ENCODE measurements at regions not wholly inside any gene's neighbourhood (a gene's known extent, or its start where the extent isn't known, plus 50 kb on each side); places are given as distances from the start of the nearest gene placed in this dataset.
"Not testable (repeated sequence)": the region's sequence is repeated elsewhere in the genome, so short reads cannot be mapped to it uniquely, and the experiment has no call there.

DNA sequence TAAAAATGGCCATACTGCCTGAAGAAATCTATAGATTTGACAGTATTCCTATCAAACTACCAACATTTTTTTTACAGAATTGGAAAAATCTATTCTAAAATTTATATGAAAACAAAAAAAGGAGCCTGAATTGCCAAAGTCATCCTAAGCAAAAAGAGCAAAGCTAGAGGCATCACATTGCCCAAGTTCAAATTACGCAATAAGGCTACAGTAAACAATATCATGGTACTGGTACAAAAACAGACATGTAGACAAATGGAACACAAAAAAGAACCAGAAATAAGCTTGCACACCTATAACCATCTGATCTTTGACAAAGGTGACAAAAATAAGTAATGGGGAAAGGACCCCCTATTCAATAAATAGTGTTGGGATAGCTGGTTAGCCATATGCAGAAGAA, 50.2 kb upstream of the THSD7B start:
- DNase-seq (ENCODE audit: low read depth), result no peak

DNA sequence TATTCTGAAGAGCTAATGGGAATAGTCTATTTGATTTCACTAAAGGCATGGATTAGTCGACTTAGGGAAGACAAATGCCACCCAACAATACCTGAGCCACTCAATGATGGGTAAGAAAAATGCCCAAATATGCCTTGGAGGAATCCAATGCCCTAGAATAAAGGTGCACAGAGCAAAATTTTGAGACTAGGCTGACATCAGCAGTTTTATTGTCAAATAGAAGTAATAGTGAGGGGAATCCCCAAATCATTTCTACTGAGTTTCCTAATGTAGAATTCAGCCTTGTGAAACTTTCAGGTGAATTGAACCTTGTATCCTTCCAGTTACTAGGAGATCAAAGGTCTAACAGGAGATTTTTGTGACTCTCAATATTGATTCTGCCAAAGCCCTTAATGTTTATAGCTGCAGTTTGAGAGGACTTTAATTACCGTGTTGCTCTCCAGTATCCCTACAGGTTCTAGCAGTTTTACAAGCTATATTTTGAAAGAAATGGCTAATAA, 50.8 kb upstream of the THSD7B start:
- DNase-seq (ENCODE audit: low read depth), result no peak

- DNase-seq (ENCODE audit: low read depth), result no peak
These were observed 51.6 kb upstream of the THSD7B start for GRCh38 chr2:136713739-136714138.

DNA sequence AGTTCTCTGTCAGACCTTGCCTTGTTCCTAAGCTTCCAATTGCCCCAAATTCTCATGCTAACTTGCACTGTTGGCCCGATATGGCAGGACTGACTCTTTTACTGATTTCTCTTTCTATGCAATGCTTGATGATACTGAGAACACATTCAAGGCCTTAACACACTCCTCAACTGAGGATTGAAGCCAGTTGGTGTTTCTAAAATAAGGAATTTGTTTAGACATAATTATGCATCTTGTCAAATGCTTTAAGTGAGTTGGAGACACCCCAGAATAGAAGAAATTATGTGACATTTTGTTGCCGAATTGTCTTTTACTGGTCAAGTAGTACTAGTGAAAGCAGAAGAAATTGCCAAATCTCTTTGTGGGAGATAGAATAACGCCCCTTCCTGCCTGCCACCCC, 60.0 kb upstream of the THSD7B start:
- no peak for DNase-seq (ENCODE audit: low read depth)

GRCh38 chr2:136703214-136703613, 62.1 kb upstream of the THSD7B start:
- DNase-seq (ENCODE audit: low read depth), result no peak

DNA sequence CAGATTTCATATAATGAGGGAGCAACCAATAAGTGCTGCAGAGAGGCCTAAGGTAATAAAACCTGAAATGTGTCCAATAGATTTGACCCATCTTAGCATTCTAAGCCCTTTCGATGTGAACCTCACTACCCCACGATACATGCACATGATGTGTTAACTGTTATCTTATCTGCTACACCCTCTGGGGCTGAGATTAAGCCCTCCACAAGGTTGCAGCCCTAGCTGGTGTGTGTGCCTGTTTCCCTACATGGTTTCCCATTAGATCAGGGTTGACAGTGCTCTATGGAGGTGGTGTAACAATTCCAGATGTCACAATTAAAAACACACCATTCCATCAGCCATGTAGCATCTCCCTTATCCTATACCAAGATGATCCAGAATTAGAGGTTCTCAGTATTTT, 68.9 kb upstream of the THSD7B start:
- no peak for DNase-seq (ENCODE audit: low read depth)

GRCh38 chr2:136693966-136694365, 71.4 kb upstream of the THSD7B start:
- DNase-seq (ENCODE audit: low read depth), result no peak

DNA sequence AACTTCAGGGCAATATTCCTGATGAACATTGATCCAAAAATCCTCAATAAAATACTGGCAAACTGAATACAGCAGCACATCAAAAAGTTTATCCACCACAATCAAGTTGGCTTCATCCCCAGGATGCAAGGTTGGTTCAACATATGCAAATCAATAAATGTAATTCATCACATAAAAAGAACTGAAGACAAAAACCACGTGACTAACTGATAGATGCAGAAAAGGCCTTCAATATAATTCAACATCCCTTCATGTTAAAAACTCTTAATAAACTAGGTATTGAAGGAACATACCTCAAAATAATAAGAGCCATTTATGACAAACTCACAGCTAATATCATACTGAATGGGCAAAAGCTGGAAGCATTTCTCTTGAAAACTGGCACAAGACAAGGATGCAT, 85.3 kb upstream of the THSD7B start:
- DNase-seq (ENCODE audit: low read depth), result not testable (repeated sequence)

DNA sequence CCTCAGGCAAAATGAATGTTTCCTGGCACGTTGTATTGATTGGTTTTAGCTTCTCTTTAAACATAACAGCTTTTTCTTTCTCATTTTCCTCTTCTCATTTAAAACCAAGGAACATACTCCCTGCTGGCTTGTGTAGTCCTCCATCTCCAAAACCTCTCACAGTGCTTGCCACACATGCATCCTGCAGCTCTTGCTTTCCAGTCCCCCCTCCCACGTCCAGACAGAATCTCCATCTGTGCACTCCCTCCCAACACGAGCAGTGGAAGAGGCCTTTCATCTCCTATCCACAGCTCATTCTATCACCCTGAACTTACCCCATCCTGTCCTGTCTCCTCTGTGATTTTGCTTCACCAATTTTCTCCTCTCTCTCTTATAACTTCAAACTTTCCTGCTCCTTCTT, 99.6 kb upstream of the THSD7B start:
- no peak for DNase-seq (ENCODE audit: low read depth)

- DNase-seq (ENCODE audit: low read depth), result no peak
These were observed 100.5 kb upstream of the THSD7B start for GRCh38 chr2:136664713-136665405.

DNA sequence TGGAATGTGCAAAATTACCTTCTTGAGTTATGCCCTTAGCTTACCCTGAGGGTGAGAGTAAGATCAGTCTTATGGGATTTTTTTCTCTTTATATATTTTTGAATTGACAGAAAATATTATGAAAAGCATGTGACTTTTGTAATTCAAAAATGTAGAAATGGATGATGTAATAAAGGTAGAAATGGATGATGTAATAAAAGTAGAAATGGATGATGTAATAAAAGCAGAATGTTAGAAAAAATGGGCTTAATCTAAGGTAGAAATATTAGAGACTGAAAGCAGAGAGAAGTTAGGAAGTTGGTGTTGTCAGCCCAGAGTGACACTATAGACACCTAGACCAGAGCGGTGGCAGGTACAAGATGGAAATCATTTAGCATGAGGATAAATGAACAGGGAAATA, 107.1 kb upstream of the THSD7B start:
- no peak for DNase-seq (ENCODE audit: low read depth)

GRCh38 chr2:136653861-136654260, 111.5 kb upstream of the THSD7B start:
- no peak for DNase-seq (ENCODE audit: low read depth)

DNA sequence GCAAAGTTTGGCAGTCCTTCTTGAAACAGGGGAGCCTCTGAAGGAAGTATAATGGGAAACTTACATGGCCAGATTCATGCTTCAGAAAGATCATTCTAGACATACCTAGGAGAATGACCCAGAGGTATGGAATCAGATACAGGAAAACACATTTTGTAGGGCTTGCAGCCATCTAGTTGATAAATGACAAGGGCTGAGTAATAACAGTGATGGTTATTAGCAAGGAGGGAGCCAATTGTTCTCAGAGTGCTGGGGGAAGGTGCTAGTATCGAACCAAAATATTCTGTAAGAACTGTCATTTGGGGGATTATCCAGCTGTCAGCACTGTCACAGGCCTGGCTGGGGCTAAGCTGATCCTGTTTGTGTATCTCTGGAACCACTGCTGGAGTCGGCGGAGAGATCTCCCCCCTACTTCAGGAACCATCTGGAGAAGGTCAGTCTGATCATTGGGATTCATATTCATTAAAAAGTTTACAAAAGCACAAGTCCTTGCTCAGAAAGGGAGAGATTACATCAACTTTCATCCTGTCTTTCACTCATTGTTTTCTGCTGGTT, 113.8 kb upstream of the THSD7B start:
- DNase-seq (ENCODE audit: low read depth), result no peak

DNA sequence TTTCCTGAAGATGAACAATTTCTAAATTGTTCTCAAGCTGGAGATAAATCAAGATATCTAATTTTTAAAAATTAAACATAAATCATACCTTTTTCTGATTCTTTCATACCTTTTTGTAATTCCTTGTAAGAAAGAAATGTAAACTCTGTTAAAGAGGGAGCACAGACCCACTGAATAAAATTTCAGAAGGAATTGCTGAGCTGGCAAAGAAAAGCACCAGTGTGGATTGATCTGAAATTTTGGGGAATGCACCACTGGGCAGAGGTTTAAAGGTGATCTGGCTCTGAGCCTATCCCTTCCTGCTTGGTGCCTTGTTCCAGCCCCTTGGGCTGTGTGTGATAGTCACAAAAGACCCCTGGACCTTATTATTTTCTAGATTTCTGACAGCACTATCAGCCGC, 118.3 kb upstream of the THSD7B start:
- no peak for DNase-seq (ENCODE audit: low read depth)

DNA sequence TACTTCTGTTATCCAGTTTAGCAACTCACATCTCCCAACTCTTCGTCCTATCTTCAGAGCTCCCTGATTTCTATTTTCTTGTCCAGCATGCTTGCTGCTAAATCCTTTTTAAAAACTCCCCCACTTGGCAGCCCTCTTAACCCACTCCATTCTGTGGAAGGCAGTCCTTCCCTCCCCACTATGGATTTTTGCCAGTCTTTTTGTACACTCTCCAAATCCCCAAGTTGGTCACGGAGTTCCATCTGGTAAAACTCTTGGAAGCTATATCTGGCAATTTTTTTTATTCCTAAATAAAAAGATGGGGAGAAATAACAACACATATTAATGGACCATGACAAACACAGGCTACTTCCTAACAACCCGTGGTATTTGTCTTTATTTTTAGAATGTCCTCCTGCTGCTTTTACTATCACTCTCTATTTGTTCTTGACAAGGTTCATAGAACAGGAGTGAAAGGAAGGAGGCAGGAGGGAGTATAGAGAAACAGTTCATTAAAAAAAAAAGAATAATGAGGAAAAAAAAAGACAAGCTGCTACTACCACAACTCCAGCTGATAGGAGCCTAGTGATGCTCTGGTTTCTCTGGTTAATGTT, 120.0 kb upstream of the THSD7B start:
- DNase-seq (ENCODE audit: low read depth), result no peak

DNA sequence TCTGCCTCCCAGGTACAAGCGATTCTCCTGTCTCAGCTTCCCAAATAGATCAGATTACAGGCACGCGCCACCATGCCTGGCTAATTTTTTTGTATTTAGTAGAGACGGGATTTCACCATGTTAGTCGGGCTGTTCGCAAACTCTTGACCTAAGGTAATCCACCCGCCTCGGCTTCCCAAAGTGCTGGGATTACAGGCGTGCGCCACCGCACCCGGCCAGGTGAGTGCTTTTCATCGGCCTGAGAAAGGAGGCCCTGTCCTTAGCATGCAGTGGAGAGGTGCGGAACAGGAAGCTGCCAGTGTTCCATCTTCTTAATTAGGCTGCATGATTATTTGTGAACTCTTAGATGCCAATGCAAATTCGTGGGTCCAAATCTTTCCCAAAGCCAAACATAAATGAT, 125.7 kb upstream of the THSD7B start:
- no peak for DNase-seq (ENCODE audit: low read depth)

GRCh38 chr2:136638193-136638592, 127.2 kb upstream of the THSD7B start:
- DNase-seq (ENCODE audit: low read depth), result no peak

DNA sequence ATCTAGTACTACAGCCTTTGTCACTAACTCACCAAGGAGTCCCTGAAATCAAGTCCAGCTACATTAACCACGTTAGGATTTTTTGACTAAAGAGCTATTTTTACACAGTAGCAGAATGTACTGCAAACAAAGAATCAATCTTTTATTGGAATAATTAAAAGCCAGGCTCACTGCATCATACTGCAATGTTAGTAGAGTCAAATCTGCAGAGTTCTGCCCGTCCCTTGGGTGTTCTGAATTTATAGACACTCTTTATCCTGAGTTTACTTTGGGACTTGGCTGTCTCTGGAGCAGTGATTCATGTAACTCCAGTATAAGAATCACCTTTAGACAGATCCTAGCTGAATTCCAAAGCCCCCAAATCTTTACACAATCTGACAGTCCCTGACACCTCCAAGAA, 127.9 kb upstream of the THSD7B start:
- no peak for DNase-seq (ENCODE audit: low read depth)

DNA sequence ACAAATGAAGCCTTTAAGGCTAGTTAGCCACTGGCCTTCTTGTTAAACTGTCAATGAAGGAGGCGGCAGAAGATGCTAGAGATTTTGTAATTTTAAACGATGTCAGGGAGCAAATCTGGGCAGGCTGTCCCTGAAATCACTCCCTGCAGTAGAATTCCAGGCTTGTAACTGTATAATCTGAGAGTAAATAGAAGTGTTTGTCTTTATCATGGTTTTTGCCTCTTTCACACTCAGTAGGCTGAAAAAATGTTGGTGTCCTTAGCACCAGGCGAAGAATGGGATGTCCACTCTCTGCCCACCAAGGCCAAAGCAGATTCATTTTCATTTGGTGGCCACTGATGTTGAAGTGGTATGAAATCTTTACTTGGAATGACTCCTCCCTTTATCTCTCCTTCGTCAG, 136.9 kb upstream of the THSD7B start:
- DNase-seq (ENCODE audit: low read depth), result no peak

DNA sequence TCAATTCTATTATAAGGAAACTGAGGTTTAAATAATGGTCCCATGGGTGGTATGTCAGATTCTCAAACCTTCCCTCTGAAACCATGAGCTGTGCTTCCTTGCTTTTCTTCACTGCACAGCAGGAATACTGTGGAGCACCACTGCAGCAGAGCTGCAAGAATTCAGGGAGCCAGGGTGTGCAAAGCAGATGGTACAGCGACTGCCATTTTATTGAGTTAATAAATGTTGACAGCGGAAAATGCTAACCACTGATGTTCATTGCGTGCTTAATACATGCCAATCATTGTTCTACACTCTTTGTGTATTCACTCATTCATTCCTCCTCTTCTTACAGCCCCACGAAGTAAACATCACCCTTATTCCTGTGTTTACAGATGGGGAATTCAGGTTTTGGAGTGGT, 152.2 kb upstream of the THSD7B start:
- DNase-seq (ENCODE audit: low read depth), result no peak

DNA sequence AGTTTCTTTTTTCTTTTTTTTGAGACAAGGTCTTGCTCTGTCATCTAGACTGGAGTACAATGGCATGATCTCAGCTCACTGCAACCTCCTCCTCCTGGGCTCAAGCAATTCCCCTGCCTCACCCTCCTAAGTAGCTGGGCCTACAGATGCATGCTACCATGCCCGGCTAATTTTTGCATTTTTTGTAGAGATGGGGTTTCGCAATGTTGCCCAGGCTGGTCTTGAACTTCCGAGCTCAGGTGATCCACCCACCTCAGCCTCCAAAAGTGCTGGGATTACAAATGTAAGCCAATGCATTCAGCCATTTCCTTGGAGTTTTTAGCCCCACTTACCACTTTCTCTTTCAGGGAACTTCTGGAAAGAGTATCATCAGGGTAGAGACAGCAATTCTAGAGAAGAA, 153.3 kb upstream of the THSD7B start:
- DNase-seq (ENCODE audit: low read depth), result no peak

- DNase-seq (ENCODE audit: low read depth), result no peak
These were observed 153.9 kb upstream of the THSD7B start for GRCh38 chr2:136611451-136611850.

DNA sequence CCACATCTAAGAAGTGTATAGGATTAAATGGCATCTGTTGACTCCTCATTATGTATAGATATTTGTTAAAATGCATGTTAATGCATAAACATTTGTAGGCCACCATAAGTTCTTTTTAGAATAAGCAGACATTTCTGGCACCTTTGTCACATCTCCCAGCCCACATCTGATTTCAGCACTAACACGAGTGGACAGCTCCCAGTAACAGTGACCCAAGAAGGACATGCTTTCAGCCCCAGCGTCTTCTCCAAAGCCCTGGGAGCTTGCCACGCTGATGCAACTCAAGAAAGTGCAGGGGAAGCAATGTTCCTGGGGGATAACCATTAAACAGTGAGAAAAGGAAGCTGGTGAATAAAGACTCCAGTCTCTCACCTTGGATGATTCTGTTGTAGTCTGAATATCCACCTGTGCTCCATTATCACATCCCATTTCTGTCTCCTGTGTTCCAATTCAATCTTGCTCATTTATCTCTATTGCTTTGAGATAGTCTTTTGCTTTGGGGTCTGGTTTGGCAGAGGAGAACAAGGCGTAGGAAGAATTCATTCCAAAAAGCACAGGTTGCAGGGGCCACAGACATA, 182.6 kb upstream of the THSD7B start:
- DNase-seq (ENCODE audit: low read depth), result no peak
